Spinal cord (tissue), 10 donors: ENCODE measurements at regions not wholly inside any gene's neighbourhood (a gene's known extent, or its start where the extent isn't known, plus 50 kb on each side); places are given as distances from the start of the nearest gene placed in this dataset. TPM values are rescaled to one million over a fixed set of nuclear protein-coding genes. Genes with fewer than 3 reads are reported as not detected.

Source experiments
- DNase-seq, 6 donors: peaks; one replicate each; pipeline versions ENCODE4 v3.0.0 to v3.0.0-alpha.2; 2013 to 2015; ENCODE audit warnings: low spot score in 6 of 6, low read depth in 4 of 6
- H3K27ac ChIP-seq: one replicate; pipeline ENCODE4 v1.5.1; 2013; ENCODE audit warnings: low read depth, low read length, control low read depth
- H3K27me3 ChIP-seq: one replicate; pipeline ENCODE4 v1.6.1; 2013; ENCODE audit warnings: low read length; ENCODE audit not compliant: control insufficient read depth, insufficient read depth
- H3K36me3 ChIP-seq: one replicate; pipeline ENCODE4 v1.6.1; 2013; ENCODE audit warnings: low read length; ENCODE audit not compliant: control insufficient read depth, insufficient read depth
- H3K4me1 ChIP-seq: one replicate; pipeline ENCODE4 v1.6.1; 2013; ENCODE audit warnings: low read length; ENCODE audit not compliant: control insufficient read depth, insufficient read depth
- H3K4me3 ChIP-seq: one replicate; pipeline ENCODE4 v1.5.1; 2013; ENCODE audit warnings: low read depth, low read length, control low read depth
- H3K9me3 ChIP-seq: one replicate; pipeline ENCODE4 v1.6.1; 2013; ENCODE audit warnings: low read length; ENCODE audit not compliant: control insufficient read depth, insufficient read depth
- WGBS: methylation state at CpG from one replicate; pipeline ENCODE4 v1.1.5; 2013; ENCODE audit warnings: missing lambda C conversion rate; ENCODE audit not compliant: insufficient coverage; 5-methylcytosine and 5-hydroxymethylcytosine counted together
- small RNA-seq: library from RNA; depleted of rRNA; stranded (forward); fragments of <200 nt; gene quantifications from one replicate; pipeline ENCODE3, GENCODE V24; 2014; ENCODE audit warnings: low replicate concordance
- donor health status: healthy.

GRCh38 chr3:154059833-154060232 is 61.4 kb upstream of the ARHGEF26 start:
- whole genome bisulfite sequencing = 50% methylated on average over 1 of the region's 6 CpGs
- H3K4me3 ChIP-seq = no peak overlapping the region
- H3K27me3 ChIP-seq = no peaks in the 10 kb centered on the region
- peak in 3 of 6 donors; percentile 19 to 80 (median 66) for DNase-seq
- H3K9me3 ChIP-seq = no peaks in the 10 kb centered on the region
- H3K36me3 ChIP-seq = no peaks in the 10 kb centered on the region
- peak overlapping the region; percentile 89 for H3K27ac ChIP-seq
- H3K4me1 ChIP-seq = peaks cover 13% of the 10 kb centered on the region

- WGBS = no CpG with 5 or more reads among the region's 4 CpGs
- DNase-seq = peak in 5 of 6 donors; percentile 49 to 93 (median 68)
- Histone ChIP-seq H3K9me3 (no peaks in the 10 kb centered on the region), H3K27ac (peak overlapping the region; percentile 89), H3K27me3 (no peaks in the 10 kb centered on the region), H3K36me3 (no peaks in the 10 kb centered on the region), H3K4me1 (peaks cover 13% of the 10 kb centered on the region), H3K4me3 (no peak overlapping the region)
Observed at GRCh38 chr3:154060238-154061000, 60.8 kb upstream of the ARHGEF26 start.

GRCh38 chr3:154061001-154061370 is 60.2 kb upstream of the ARHGEF26 start:
- Histone ChIP-seq H3K9me3 (no peaks in the 10 kb centered on the region), H3K36me3 (no peaks in the 10 kb centered on the region), H3K4me1 (peaks cover 13% of the 10 kb centered on the region), H3K27ac (peak overlapping the region; percentile 86), H3K4me3 (no peak overlapping the region), H3K27me3 (no peaks in the 10 kb centered on the region)
- no peak for DNase-seq
- no CpG with 5 or more reads among the region's 3 CpGs for WGBS

GRCh38 chr3:154062513-154062912 is 58.7 kb upstream of the ARHGEF26 start:
- peaks cover 13% of the 10 kb centered on the region for H3K4me1 ChIP-seq
- H3K36me3 ChIP-seq = no peaks in the 10 kb centered on the region
- H3K27ac ChIP-seq = no peak overlapping the region
- no peaks in the 10 kb centered on the region for H3K27me3 ChIP-seq
- 65% methylated on average over 5 of the region's 7 CpGs for WGBS
- no peak overlapping the region for H3K4me3 ChIP-seq
- no peak for DNase-seq
- H3K9me3 ChIP-seq = no peaks in the 10 kb centered on the region

- WGBS = no CpG with 5 or more reads among the region's 2 CpGs
- Histone ChIP-seq H3K4me1 (no peaks in the 10 kb centered on the region), H3K27ac (no peak overlapping the region), H3K36me3 (no peaks in the 10 kb centered on the region), H3K9me3 (no peaks in the 10 kb centered on the region), H3K4me3 (no peak overlapping the region), H3K27me3 (no peaks in the 10 kb centered on the region)
- no peak for DNase-seq
Observed at GRCh38 chr3:154071146-154071545, 50.0 kb upstream of the ARHGEF26 start.

Small RNA genes in the stretch of these regions (small RNA-seq; reads per million reads assigned to genes)
- gene RF00019 (not detected), gene RF00096 (not detected), gene RNU6-901P (not detected)
